ENCODE measurements at regions not wholly inside any gene's neighbourhood (a gene's known extent, or its start where the extent isn't known, plus 50 kb on each side); places are given as distances from the start of the nearest gene placed in this dataset.

- TF ChIP-seq EZH2phosphoT487 (IDR thresholded peaks at IDR 0.05; ENCODE audit: insufficient read depth, low read depth) (no peak), EZH2 (IDR thresholded peaks at IDR 0.05; ENCODE audit: insufficient read depth, poor library complexity, severe bottlenecking) (no peak)
These were observed 857.5 kb downstream of the XPNPEP1 start for GRCh38 chr10:109065821-109066220.

All from GM23248 (cell line).